ENCODE measurements at regions not wholly inside any gene's neighbourhood (a gene's known extent, or its start where the extent isn't known, plus 50 kb on each side); places are given as distances from the start of the nearest gene placed in this dataset.

GRCh38 chr10:129361676-129362376 lies 105.2 kb upstream of the MGMT start:
- no peak for DNase-seq (ENCODE audit: low read depth)

- no peak for DNase-seq (ENCODE audit: low read depth)
Measured at GRCh38 chr10:129364949-129365348, 102.1 kb upstream of the MGMT start.

DNA sequence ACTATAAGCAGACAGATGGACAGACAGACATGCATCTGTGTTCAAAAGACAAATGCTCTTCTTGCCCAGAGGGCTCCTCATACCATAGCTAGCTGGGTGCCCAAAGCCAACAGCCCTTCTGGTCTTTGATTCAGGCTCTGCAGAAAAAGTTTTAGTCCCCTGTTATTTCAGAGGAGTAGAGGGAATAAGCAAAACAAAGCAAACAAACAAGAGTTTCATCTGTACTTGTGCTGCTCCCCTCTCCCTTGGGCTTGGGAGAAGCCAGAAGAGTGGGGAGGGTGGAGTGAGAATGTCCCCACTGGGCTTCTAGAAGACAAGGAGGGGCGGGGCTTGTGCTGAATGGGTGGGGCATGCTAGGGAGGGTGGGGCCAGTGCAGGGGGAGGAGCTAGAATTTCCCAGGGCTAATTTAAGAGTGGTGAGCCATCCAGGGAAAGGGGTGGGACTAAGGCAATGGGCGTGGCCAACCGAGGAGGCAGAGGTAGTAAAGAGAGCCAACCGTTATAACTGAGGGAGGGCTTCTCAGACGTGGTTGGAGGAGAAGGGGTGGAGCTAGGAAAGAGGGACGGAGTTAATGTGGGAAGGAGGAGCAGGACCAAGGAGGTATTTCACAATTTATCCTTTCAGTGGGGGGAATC lies 101.2 kb upstream of the MGMT start:
- DNase-seq (ENCODE audit: low read depth): no peak

DNA sequence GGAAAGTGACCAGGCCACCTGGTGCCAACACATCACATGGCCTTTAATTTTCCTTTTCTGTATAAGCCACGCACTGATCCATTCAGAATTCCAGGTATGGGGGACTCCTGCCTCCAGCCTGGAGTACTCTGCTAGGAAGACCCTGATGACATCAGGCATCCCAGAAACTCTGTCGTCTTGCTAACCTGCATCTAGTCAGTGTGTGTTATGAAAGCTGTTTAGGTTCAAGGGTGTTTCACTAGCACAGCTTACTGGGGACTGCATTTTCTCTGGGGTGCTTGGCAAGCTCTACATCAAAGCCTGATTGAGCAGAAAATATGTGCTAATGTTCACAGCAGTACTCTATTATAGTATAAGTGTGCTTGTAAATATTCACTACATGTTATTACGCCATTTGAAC lies 100.6 kb upstream of the MGMT start:
- DNase-seq (ENCODE audit: low read depth): no peak

- DNase-seq (ENCODE audit: low read depth): no peak
Measured at GRCh38 chr10:129369566-129369965, 97.5 kb upstream of the MGMT start.

GRCh38 chr10:129371541-129371940 lies 95.5 kb upstream of the MGMT start:
- DNase-seq (ENCODE audit: low read depth): no peak

DNA sequence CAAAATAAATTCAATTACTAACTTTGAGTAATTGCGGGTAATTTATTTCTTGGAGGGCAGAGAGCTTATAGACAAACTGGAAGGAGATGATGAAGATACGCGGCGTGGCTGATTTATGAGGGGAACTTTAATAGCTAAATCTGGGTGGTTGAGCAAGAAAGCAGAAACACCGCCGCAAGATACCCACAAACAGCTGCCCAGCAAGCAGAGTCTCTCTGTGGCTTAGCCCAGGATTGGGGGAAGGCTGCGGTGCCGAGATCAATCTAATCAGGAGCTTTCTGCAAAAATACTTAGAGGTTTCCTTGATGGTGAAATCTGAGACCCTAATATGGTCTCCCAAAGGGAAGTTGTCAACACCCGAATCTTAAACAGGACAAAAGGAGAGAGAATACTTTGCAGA lies 94.9 kb upstream of the MGMT start:
- no peak for DNase-seq (ENCODE audit: low read depth)

GRCh38 chr10:129373231-129373630 lies 93.8 kb upstream of the MGMT start:
- DNase-seq (ENCODE audit: low read depth): no peak

GRCh38 chr10:129373718-129374117 lies 93.3 kb upstream of the MGMT start:
- DNase-seq (ENCODE audit: low read depth): no peak

- DNase-seq (ENCODE audit: low read depth): no peak
Measured at GRCh38 chr10:129375171-129375570, 91.9 kb upstream of the MGMT start.

- DNase-seq (ENCODE audit: low read depth): no peak
Measured at GRCh38 chr10:129375912-129376311, 91.1 kb upstream of the MGMT start.

DNA sequence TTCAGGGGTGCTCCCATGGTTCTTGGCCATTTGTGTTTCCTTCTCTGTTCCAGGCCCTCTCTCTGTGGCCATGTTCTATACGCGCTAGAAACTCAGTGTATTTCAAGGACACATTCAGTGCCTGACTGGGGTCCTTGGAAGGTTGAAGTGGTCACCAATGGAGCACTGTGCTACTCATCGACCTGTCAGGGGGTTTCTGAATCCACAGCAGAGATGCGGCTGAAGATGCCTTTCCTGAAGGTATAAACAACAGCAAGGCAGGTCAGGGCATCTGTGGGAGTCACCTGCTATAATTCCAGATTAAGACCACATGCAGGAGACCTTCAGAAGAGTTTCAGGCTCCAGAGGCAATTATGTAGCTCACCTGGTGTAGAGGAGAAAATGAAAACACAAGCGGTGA lies 86.8 kb upstream of the MGMT start:
- DNase-seq (ENCODE audit: low read depth): no peak

DNA sequence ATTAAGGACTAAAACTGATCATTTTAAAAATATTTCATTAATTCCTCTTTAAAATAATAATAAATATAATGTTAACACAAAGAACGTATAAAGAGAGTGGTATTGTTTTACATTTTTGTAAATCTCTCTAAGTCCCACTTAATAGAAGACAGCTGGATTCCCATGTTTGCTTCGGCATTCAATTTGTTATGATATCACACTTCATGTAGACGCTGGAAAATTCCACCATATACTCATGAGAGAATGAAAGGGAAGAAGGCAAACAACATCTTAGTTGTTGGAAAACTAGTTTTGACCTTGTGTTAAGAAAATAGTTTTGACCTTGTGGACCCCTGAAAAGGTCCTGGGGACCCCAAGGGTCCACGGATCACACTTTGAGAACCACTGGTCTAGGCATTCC lies 85.3 kb upstream of the MGMT start:
- DNase-seq (ENCODE audit: low read depth): peak; percentile 53

- no peak for DNase-seq (ENCODE audit: low read depth)
Measured at GRCh38 chr10:129382401-129382800, 84.6 kb upstream of the MGMT start.

DNA sequence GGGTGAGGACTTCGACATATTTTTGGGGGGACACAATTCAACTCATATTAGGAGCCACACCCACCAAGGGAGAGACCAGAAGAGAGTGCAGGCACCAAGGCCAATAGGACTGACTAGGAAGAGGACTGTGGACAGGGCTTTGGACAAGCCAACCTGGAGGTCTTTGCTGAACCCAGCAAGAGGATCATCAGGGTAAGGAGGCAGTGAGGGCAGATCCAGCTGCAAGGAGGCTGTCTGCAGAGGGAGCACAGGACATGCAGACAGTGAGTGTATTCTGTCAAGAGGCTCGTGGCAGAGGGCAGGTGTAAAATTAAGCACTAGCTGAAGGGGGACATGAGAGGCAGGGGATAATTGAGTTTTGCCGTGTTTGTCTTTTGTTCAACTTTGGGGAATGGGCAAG lies 83.4 kb upstream of the MGMT start:
- no peak for DNase-seq (ENCODE audit: low read depth)

- no peak for DNase-seq (ENCODE audit: low read depth)
Measured at GRCh38 chr10:129385600-129385999, 81.4 kb upstream of the MGMT start.

DNA sequence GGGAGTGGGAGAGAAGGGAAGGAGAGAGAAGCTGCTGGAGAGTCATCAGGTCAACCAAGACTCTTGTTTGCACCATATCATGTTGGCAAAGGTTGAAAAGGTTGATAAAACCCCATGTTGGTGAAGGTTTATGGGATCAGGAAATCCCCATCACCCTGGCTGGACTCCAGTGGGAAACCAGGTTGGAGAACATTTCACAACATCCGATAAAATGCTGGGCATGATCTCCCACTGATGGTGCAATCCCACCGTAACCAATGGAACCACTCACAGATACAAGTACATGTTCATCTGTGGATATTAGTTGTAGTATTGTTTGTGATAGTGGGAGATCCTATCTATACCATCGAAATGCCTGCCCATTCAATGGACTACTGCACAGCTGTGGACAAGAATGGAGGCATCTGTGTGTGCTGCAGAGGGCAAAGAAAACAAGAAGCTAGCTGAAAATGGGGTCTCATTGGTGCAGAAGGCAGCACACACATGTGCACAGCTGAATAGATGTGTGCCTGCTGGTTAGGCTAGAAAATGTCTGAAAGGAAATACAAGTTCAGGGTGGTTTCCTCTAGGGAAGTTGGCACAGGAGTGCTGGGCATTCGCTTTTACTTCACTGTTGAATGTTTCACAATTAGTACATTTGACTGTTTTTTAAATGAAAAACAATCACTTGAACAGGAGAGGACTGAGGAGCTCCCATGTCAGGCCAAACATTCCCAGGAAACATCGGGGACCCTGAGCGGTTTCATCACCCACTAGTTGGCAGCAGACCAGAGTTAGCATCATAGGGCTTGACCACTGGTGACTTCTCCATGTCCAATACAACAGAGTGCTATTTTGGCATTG lies 80.4 kb upstream of the MGMT start:
- DNase-seq (ENCODE audit: low read depth): no peak

DNA sequence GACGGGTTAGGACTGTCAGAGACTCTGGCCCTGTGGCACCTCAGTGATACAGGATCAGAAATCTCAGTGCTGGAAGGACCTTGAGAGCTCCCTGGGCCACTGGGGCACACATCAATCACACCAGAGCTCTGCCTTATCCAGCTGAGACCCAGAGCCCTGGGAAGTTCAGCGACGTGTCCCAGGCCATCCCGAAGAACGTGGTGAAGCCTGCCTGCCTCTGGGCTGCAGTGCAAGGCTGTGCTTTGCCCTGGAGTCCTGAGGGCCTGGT lies 79.8 kb upstream of the MGMT start:
- DNase-seq (ENCODE audit: low read depth): no peak

DNA sequence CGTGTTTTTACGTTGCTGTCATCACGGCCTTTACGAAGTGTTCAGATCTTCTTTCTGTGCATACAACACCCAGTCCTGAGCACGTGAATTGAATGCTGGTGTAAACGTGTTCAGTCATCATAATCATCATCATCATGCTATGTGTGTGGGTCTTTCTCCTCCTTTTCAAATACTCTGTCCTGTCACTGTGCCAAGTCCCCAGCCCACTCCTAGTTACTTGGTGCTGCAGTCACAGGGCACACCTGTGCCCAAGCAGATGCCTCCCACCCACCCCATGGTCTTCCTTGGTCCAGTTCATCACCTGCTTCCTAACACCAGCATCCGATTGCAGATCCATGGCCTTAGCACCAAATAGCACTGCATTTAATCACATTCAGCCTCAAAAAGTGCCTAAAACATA lies 78.6 kb upstream of the MGMT start:
- no peak for DNase-seq (ENCODE audit: low read depth)

DNA sequence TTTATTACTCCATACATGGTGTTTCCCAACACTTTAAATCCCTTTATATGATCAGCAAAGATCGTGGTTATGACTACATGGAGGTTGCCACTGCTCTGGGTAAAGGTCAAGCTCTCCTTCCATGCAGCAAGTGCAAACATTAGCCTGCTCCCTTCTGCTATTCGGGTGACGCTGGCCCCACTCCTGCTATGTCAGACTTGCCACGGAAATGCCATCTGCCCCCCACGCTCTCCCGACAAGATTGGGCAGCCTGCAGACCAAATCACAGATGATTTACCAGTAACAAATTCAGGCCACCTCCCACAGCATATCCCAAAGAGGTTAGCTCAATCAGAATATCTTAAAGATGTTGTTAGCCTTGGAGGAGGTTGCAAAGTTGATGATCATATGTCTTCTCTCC lies 77.8 kb upstream of the MGMT start:
- no peak for DNase-seq (ENCODE audit: low read depth)

DNA sequence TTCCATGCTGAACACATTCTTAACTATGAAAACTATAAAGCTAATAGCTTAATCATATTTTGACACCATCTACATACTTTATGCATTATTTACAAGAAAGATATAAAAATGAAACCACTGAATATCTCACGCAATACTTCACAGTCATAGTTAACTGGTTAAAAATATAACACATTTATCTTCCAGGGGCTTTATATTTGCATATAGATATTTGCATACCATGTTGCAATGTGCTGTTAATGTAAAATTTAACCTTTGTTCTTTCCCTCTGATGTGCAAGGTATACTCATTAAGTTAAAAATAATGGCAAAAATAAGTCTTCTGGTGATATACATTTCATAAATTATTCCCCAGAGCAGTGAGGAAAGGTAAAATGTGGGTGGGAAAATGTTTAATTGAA lies 76.9 kb upstream of the MGMT start:
- DNase-seq (ENCODE audit: low read depth): no peak

- no peak for DNase-seq (ENCODE audit: low read depth)
Measured at GRCh38 chr10:129390726-129391125, 76.3 kb upstream of the MGMT start.

GRCh38 chr10:129391464-129391863 lies 75.6 kb upstream of the MGMT start:
- DNase-seq (ENCODE audit: low read depth): no peak
